OCI-LY1 (cell line): ENCODE measurements at regions not wholly inside any gene's neighbourhood (a gene's known extent, or its start where the extent isn't known, plus 50 kb on each side); places are given as distances from the start of the nearest gene placed in this dataset.

Experiments used
- CTCF ChIP-seq: fragments of 200-600 bp; sonication (generic), shearing (Covaris generic); IDR thresholded peaks from 2 replicates; pipeline ENCODE4 v1.5.1; 2017; ENCODE audit warnings: mild to moderate bottlenecking, antibody characterized with exemption, low read length, moderate library complexity, mixed read lengths
- EZH2 ChIP-seq: fragments of 200-600 bp; sonication (generic), shearing (Covaris generic); IDR thresholded peaks from 2 replicates; pipeline ENCODE4 v1.8.0; 2017; ENCODE audit warnings: borderline replicate concordance, mixed run types, mild to moderate bottlenecking, antibody characterized with exemption, low read length, moderate library complexity, mixed read lengths

DNA sequence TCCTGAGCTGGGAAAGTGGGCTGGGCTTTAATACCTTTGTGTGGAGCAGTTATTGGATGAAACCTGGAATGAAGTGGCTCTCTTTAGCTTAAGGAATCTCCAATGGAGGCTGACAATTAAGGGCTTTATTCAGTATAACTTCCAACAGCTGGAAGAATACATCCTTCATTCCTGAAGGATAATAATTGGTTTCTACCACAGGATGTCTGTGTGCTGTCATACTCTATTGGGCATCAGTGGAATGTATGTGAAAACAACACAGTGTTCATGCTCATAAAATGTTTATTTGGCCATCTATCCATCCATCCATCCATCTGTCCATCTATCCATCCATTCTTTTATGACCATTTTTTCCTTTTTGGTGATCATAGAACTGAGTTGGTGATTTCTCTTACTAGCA lies 220.7 kb upstream of the GAP43 start:
- TF ChIP-seq CTCF (no peak), EZH2 (no peak)
